Spleen (tissue), 11 donors: ENCODE measurements at regions not wholly inside any gene's neighbourhood (a gene's known extent, or its start where the extent isn't known, plus 50 kb on each side); places are given as distances from the start of the nearest gene placed in this dataset.

Experiments
- DNase-seq: peaks from one replicate; pipeline ENCODE4 v3.0.0-alpha.2; 2020
- H3K27ac ChIP-seq, 8 donors: fragments of 200-600 bp; sonication (generic) in 7 of 8; 1 replicate in 4 of 8; 2 replicates in 4 of 8; pipeline versions ENCODE4 v1.5.0 to v1.8.0; 2016 to 2021; ENCODE audit warnings: inconsistent platforms in 4 of 8, mild to moderate bottlenecking in 4 of 8, moderate library complexity in 1 of 8
- H3K27me3 ChIP-seq, 7 donors: fragments of 200-600 bp; sonication (generic) in 6 of 7; replicated peaks in 1 of 7; 1 replicate in 4 of 7; 2 replicates in 3 of 7; pipeline versions ENCODE4 v1.5.0 to v1.8.0; 2016 to 2021; ENCODE audit warnings: inconsistent platforms in 3 of 7, mild to moderate bottlenecking in 1 of 7
- H3K36me3 ChIP-seq, 6 donors: fragments of 200-600 bp; sonication (generic) in 5 of 6; 1 replicate in 4 of 6; 2 replicates in 2 of 6; pipeline versions ENCODE4 v1.5.0 to v1.8.0; 2016 to 2021; ENCODE audit warnings: inconsistent platforms in 2 of 6
- H3K4me1 ChIP-seq, 6 donors: fragments of 200-600 bp; sonication (generic) in 5 of 6; 1 replicate in 3 of 6; 2 replicates in 3 of 6; pipeline versions ENCODE4 v1.5.0 to v1.8.0; 2016 to 2021; ENCODE audit warnings: inconsistent platforms in 3 of 6
- H3K4me3 ChIP-seq, 8 donors: fragments of 200-600 bp; sonication (generic) in 7 of 8; 1 replicate in 4 of 8; 2 replicates in 4 of 8; pipeline versions ENCODE4 v1.5.0 to v1.8.0; 2016 to 2021; ENCODE audit warnings: inconsistent platforms in 4 of 8, mild to moderate bottlenecking in 4 of 8, moderate library complexity in 2 of 8
- H3K9me3 ChIP-seq, 8 donors: fragments of 200-600 bp; sonication (generic) in 7 of 8; 1 replicate in 4 of 8; 2 replicates in 4 of 8; pipeline versions ENCODE4 v1.5.0 to v1.8.0; 2016 to 2021; ENCODE audit warnings: inconsistent platforms in 4 of 8
- CTCF ChIP-seq, 11 experiments: fragments of 200-600 bp in 7 of 11; fragments of 450-650 bp in 4 of 11; sonication (generic) in 4 of 11; IDR thresholded peaks in 8 of 11; conservative IDR thresholded peaks in 3 of 11; 1 replicate in 7 of 11; 2 replicates in 4 of 11; pipeline versions ENCODE4 v1.4.0 to v1.8.0; 2016 to 2021; ENCODE audit warnings: antibody characterized with exemption in 11 of 11, inconsistent platforms in 4 of 11, mild to moderate bottlenecking in 1 of 11
- POLR2A ChIP-seq, 3 donors: fragments of 450-650 bp; IDR thresholded peaks; one replicate each; pipeline ENCODE4 v1.5.1; 2017; ENCODE audit warnings: antibody characterized with exemption in 3 of 3, mild to moderate bottlenecking in 1 of 3
- POLR2AphosphoS5 ChIP-seq, 3 donors: sonication (generic); formaldehyde crosslinking; IDR thresholded peaks; one replicate each; pipeline ENCODE4 v1.5.1; 2017; ENCODE audit warnings: antibody characterized with exemption in 3 of 3
- WGBS, 5 donors: extraction: QIAGEN DNeasy Blood & Tissue Kit in 3 of 5; methylation state at CpG; one replicate each; pipeline versions ENCODE4 v1.1.5 to v1.1.7; 2013 to 2018; 5-methylcytosine and 5-hydroxymethylcytosine counted together
- intact Hi-C: fragments of 100-400 bp; cut with DNase I; formaldehyde crosslinking; loops from one replicate; pipeline ENCODE4 v1.15.0; 2023; ENCODE audit warnings: low total_unique reads
- donor health status: healthy with polysubstance abuse.
- donor health status: DM: no; HTN: no; CAD: no; lungs with moderate emphysema.
- donor health status: DM: no; HTN: no; CAD: no.
- donor health status: Bipolar disorder and iron deficiency.
- donor health status: healthy.
- donor health status: DM: no; HTN: no; CAD: no.
- donor health status: DM: yes; HTN: yes; CAD: no.

DNA sequence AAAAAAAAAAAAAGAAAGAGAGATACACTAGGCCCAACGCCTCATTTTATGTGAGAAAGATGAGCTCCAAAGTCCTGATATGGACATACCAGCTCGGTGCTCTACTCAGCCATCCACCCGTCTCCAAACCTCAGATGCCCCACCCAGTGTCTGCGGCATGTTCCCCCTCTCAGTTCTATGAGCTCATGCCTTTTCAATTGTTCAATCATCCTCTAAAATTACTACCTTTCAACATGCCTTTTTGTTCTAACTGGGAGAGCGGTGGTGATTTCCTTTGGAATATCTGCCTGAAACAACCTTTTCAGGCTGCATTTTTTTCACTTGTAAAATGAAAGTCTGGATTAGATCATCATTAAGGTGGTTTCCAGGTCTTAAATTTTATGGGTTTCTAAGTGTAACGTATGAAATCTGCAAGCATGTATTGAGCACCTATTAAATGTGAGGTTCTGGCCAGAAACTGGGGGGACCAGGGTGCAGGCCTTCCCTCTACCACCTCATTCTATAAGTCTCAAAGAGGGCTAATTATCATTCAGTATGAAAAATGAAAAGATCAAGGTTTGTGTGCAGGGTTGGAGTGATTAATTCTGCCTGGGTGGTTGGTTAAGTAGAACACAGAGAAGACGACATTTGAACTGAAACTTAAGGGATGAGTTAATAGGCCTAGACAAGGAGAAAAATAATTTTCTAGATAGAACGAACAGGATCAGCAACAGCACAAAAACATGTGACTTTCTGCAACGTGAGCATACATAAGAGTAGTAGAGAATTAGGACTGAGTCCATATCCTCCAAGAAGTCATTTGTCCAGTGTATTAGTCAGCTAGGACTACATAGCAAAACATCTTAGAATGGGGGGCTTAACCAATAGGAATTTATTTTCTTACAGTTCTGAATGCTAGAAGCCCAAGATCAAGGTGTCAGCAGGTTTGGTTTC is 87.4 kb upstream of the GLS start:
- no peaks in the 10 kb centered on the region for H3K27me3 ChIP-seq
- no peaks in the 10 kb centered on the region for H3K36me3 ChIP-seq
- no peaks in the 10 kb centered on the region for H3K9me3 ChIP-seq
- H3K4me3 ChIP-seq: no peak overlapping the region
- intact Hi-C loops: no loop called here
- TF ChIP-seq POLR2A (IDR thresholded peaks at IDR 0.05) (no peak), CTCF (IDR thresholded peaks at IDR 0.05 in 8 of 11, conservative IDR thresholded peaks at IDR 0.05 in 3 of 11) (no peak), POLR2AphosphoS5 (IDR thresholded peaks at IDR 0.05) (no peak)
- peaks cover 0 to 23% (median 3%) of the 10 kb centered on the region in 6 donors for H3K4me1 ChIP-seq
- WGBS, 5 donors: 75 to 94% (median 88%) methylated on average over 9 of the region's 9 CpGs
- no peak for DNase-seq
- no peak overlapping the region for H3K27ac ChIP-seq

DNA sequence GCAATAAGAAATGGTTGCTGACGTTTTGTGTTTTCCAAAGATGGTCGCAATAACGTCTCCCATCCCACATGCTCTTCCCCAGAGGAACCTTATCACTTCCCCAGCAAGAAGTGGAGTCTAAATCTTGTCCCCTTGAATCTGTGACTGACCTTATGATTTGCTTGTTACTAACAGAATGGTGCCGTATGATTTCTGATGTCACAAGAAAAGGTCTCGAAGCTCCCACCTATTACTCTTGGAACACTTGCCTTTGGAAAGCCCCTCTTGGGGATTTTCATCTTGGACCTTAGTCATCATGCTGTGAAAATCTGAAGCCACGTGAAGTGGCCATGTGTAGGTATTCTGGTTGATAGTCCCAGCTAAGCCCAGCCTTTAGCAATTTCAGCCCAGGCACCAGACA is 86.2 kb upstream of the GLS start:
- no peaks in the 10 kb centered on the region for H3K9me3 ChIP-seq
- H3K27ac ChIP-seq: no peak overlapping the region
- WGBS, 5 donors: 74 to 89% (median 77%) methylated on average over 6 of the region's 6 CpGs
- intact Hi-C loops: no loop called here
- H3K27me3 ChIP-seq: no peaks in the 10 kb centered on the region
- H3K36me3 ChIP-seq: no peaks in the 10 kb centered on the region
- no peak for TF ChIP-seq POLR2A (IDR thresholded peaks at IDR 0.05)
- no peak for TF ChIP-seq CTCF (IDR thresholded peaks at IDR 0.05 in 8 of 11, conservative IDR thresholded peaks at IDR 0.05 in 3 of 11)
- DNase-seq: no peak
- peaks cover 0 to 22% (median 3%) of the 10 kb centered on the region in 6 donors for H3K4me1 ChIP-seq
- H3K4me3 ChIP-seq: no peak overlapping the region

- intact Hi-C loops: no loop called here
- no peak for DNase-seq
- no peak for TF ChIP-seq POLR2AphosphoS5 (IDR thresholded peaks at IDR 0.05)
- no peak for TF ChIP-seq POLR2A (IDR thresholded peaks at IDR 0.05)
- no peak for TF ChIP-seq CTCF (IDR thresholded peaks at IDR 0.05 in 8 of 11, conservative IDR thresholded peaks at IDR 0.05 in 3 of 11)
Observed at GRCh38 chr2:190794790-190795189, 85.8 kb upstream of the GLS start.

DNA sequence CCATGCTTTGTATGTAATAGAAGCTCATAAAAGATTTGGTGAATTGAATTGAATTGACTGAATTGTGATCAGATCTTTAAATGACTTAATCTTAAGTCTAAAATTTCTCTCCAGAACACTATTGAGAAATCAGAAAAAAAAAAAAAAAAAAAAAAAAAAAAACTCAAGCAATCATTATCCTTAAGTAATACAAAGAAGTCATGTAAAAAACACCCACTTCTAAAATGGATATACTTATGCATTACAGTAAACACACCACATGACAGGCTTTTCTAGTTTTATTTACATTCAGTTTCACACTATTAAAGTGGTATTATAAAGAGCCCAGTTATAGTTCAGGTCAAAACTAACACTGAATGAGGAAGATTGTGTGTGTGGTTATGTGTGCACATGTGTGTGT is 84.9 kb upstream of the GLS start:
- Histone ChIP-seq H3K4me1 (peaks cover 0 to 15% (median 3%) of the 10 kb centered on the region in 6 donors), H3K9me3 (no peaks in the 10 kb centered on the region), H3K27ac (no peak overlapping the region), H3K4me3 (no peak overlapping the region), H3K36me3 (no peaks in the 10 kb centered on the region), H3K27me3 (no peaks in the 10 kb centered on the region)
- intact Hi-C loops: no loop called here
- DNase-seq: no peak
- TF ChIP-seq POLR2AphosphoS5 (IDR thresholded peaks at IDR 0.05): no peak
- no peak for TF ChIP-seq POLR2A (IDR thresholded peaks at IDR 0.05)
- no peak for TF ChIP-seq CTCF (IDR thresholded peaks at IDR 0.05 in 8 of 11, conservative IDR thresholded peaks at IDR 0.05 in 3 of 11)

More at GRCh38 chr2:190794790-190795189, 85.8 kb upstream of the GLS start:
- no peak overlapping the region for H3K27ac ChIP-seq
- no peaks in the 10 kb centered on the region for H3K27me3 ChIP-seq
- H3K4me1 ChIP-seq: peaks cover 0 to 18% (median 3%) of the 10 kb centered on the region in 6 donors
- no peak overlapping the region for H3K4me3 ChIP-seq
- H3K36me3 ChIP-seq: no peaks in the 10 kb centered on the region
- H3K9me3 ChIP-seq: no peaks in the 10 kb centered on the region
